ENCODE measurements at regions not wholly inside any gene's neighbourhood (a gene's known extent, or its start where the extent isn't known, plus 50 kb on each side); places are given as distances from the start of the nearest gene placed in this dataset.

DNA sequence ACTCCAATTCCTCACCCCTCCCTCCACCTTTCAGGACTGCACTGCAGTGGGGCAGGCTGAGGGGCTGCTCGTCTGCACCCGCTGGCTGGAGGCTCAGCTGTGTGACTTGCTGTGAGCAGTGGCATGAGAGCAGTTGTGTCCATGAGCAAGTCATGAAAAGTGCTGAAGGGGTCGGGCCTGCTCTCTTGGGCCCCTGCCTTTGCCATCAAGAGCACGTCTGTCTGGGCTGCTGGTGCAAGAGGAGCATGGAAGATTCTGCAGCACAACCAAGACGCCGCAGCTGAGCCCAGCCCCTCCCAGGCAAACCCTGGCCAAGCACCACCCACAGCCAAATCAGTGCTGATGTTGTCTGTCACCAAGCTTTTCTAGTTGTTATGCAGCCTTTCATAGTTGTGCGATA, 284.3 kb downstream of the TCERG1L start:
- Histone ChIP-seq H3K4me3 (replicated peaks; ENCODE audit: low read depth, low read length) (no peak overlapping the region), H3K36me3 (ENCODE audit: control insufficient read depth, insufficient read depth, low read length) (no peaks in the 10 kb centered on the region), H3K27me3 (replicated peaks; ENCODE audit: control insufficient read depth, insufficient read depth, low read length) (no peaks in the 10 kb centered on the region)
- DNase-seq (ENCODE audit: extremely low read depth, insufficient read length) = no peak
- TF ChIP-seq, protein P1, sequence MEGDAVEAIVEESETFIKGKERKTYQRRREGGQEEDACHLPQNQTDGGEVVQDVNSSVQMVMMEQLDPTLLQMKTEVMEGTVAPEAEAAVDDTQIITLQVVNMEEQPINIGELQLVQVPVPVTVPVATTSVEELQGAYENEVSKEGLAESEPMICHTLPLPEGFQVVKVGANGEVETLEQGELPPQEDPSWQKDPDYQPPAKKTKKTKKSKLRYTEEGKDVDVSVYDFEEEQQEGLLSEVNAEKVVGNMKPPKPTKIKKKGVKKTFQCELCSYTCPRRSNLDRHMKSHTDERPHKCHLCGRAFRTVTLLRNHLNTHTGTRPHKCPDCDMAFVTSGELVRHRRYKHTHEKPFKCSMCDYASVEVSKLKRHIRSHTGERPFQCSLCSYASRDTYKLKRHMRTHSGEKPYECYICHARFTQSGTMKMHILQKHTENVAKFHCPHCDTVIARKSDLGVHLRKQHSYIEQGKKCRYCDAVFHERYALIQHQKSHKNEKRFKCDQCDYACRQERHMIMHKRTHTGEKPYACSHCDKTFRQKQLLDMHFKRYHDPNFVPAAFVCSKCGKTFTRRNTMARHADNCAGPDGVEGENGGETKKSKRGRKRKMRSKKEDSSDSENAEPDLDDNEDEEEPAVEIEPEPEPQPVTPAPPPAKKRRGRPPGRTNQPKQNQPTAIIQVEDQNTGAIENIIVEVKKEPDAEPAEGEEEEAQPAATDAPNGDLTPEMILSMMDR (IDR thresholded peaks at IDR 0.05; ENCODE audit: insufficient read depth, low read length, poor library complexity, severe bottlenecking) = no peak

DNA sequence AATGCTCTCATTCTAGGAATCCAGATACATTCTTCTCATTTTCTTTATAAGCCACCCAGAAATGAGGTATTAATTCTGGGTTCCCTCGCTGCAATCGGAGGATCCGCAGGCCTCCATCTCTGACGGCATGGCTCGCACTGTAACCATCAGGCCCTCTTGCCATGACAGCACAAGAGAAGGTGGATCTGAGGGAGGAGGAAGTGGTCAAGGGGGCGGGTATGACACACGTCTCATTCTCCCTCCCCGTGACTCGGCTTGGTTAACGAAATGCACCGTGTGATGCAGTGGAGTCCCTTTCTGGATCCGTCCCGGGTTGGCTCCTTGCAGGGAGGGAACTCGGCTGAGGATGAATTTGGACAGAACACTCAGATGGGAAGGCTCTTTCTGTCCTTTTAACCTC, 280.2 kb downstream of the TCERG1L start:
- Histone ChIP-seq H3K36me3 (ENCODE audit: control insufficient read depth, insufficient read depth, low read length) (no peaks in the 10 kb centered on the region), H3K27me3 (replicated peaks; ENCODE audit: control insufficient read depth, insufficient read depth, low read length) (no peaks in the 10 kb centered on the region), H3K4me3 (replicated peaks; ENCODE audit: low read depth, low read length) (no peak overlapping the region)
- TF ChIP-seq, protein P1 (IDR thresholded peaks at IDR 0.05; ENCODE audit: insufficient read depth, low read length, poor library complexity, severe bottlenecking) = no peak
- DNase-seq (ENCODE audit: extremely low read depth, insufficient read length) = no peak

DNA sequence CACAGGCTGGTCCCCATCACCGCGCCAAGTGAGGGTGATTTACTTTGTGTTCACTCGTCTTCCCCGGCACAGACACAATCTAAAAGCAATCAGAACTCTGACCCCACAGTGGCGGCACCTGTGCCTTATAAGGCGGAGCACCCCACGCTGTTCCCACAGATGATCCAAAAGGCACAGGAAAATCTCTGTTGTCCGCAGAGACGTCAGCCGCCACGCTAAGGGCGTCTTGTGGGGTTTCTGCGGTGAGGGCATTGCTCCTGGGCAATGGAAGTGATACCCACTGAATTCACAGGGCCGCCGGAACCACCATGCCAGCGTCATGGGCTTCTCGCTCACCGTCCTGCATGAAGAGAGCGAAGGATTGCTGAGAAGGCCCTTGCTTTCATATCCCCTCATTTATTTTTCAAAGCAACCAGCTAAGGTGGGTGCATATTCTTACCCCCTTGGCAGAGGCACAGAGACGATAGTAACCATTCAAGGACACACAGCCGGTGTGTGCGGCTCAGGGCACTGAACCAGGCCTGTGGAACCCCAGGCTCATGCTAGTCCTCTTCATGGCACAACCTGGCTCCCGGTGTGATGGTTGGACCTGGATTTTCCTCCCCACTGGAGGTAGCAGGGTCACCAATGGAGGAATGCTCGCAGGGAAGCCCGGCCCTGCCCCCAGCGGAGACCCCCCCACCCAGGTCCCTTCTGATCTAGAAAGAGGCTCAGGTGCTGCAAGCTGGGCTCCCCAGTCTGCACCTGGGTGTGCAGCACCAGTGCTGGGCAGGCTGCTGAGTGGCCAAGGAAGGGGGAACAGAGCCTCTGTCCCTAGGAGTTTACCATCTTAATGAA, 279.0 kb downstream of the TCERG1L start:
- H3K4me3 ChIP-seq (replicated peaks; ENCODE audit: low read depth, low read length) = no peak overlapping the region
- H3K36me3 ChIP-seq (ENCODE audit: control insufficient read depth, insufficient read depth, low read length) = no peaks in the 10 kb centered on the region
- H3K27me3 ChIP-seq (replicated peaks; ENCODE audit: control insufficient read depth, insufficient read depth, low read length) = no peaks in the 10 kb centered on the region
- TF ChIP-seq, protein P1 (IDR thresholded peaks at IDR 0.05; ENCODE audit: insufficient read depth, low read length, poor library complexity, severe bottlenecking) = no peak
- no peak for DNase-seq (ENCODE audit: extremely low read depth, insufficient read length)

DNA sequence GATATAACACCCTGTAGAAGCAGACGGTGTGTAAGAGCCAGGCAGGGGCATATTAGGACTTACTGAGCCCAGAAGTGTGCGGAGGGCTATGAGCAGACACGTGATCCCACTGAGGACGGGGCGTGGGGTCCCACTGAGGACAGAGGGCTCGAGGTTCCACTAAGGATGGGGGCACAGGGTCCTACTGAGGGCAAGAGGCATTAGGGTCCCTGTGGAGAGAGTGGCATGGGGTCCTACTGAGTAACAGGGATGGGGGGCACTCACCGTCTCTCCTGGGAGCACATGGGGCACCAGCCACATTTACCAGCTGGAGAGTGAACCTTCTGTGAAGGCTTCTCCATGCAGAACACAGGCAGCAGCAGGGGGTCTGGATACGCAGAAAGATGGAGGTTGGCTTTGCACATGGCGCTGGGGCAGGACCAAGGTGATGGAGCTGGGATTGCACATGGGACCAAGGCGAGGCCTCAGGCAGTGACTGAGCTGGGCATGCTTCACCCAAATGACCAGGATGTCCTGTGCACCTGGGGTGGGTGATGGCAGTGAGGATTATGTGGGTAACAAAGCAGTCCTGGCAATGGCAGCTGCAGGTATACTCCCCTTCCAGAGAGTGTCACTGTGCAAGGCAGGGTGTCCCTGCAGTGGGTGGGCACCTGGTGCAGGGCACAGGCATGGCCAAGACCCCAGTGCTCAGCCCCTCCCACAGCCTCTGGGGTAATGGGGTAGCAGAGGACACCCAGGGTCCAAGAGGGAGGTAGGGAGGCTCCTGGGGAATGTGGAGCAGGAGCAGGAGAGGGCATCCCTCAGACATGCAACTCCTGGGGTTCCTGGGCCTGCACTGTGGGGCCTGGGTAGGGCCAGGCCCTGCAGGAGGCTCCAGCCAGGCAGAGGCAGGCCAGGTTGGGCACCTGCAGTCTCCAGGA, 278.1 kb downstream of the TCERG1L start:
- H3K4me3 ChIP-seq (replicated peaks; ENCODE audit: low read depth, low read length) = no peak overlapping the region
- TF ChIP-seq, protein P1 (IDR thresholded peaks at IDR 0.05; ENCODE audit: insufficient read depth, low read length, poor library complexity, severe bottlenecking) = no peak
- no peak for DNase-seq (ENCODE audit: extremely low read depth, insufficient read length)
- no peaks in the 10 kb centered on the region for H3K36me3 ChIP-seq (ENCODE audit: control insufficient read depth, insufficient read depth, low read length)
- H3K27me3 ChIP-seq (replicated peaks; ENCODE audit: control insufficient read depth, insufficient read depth, low read length) = no peaks in the 10 kb centered on the region

DNA sequence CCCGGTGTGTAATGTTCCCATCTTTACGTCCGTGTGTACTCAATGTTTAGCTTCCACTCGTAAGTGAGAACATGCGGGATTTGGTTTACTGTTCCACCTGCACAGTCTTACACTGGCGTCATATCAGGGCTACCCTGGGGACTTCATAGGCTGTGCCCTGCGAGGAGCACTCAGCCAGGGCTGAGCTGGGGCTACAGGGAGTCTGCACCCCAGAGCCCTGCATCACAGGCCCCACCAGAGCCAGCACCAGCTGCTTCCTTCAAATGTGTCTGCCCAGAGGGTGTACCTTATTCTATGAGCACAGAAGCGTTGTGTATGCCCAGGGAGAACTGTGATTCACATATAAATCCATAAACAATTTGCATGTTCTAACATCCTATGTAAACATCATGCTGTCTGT, 277.1 kb downstream of the TCERG1L start:
- TF ChIP-seq, protein P1 (IDR thresholded peaks at IDR 0.05; ENCODE audit: insufficient read depth, low read length, poor library complexity, severe bottlenecking) = no peak
- Histone ChIP-seq H3K27me3 (replicated peaks; ENCODE audit: control insufficient read depth, insufficient read depth, low read length) (no peaks in the 10 kb centered on the region), H3K36me3 (ENCODE audit: control insufficient read depth, insufficient read depth, low read length) (no peaks in the 10 kb centered on the region), H3K4me3 (replicated peaks; ENCODE audit: low read depth, low read length) (no peak overlapping the region)
- DNase-seq (ENCODE audit: extremely low read depth, insufficient read length) = no peak
